Astrocyte (in vitro differentiated cells and primary cell): ENCODE measurements at regions not wholly inside any gene's neighbourhood (a gene's known extent, or its start where the extent isn't known, plus 50 kb on each side); places are given as distances from the start of the nearest gene placed in this dataset.

ENCODE experiments used
- CTCF ChIP-seq: IDR thresholded peaks from 2 replicates; pipeline ENCODE4 v1.5.1; 2011; ENCODE audit warnings: low read depth, mild to moderate bottlenecking, inconsistent platforms, low read length, moderate library complexity; ENCODE audit not compliant: insufficient read depth
- EZH2 ChIP-seq: IDR thresholded peaks from 2 replicates; pipeline ENCODE4 v1.6.1; 2012; ENCODE audit warnings: mild to moderate bottlenecking, low read length, inconsistent platforms; ENCODE audit not compliant: insufficient read depth

- TF ChIP-seq CTCF (no peak), EZH2 (no peak)
Measured at GRCh38 chr4:54499308-54500074, 158.3 kb upstream of the KIT start.
